GM12891 (cell line): ENCODE measurements at regions not wholly inside any gene's neighbourhood (a gene's known extent, or its start where the extent isn't known, plus 50 kb on each side); places are given as distances from the start of the nearest gene placed in this dataset.

Experiments
- PAX5 ChIP-seq: IDR thresholded peaks from 2 replicates; pipeline ENCODE4 v1.6.1; 2011; ENCODE audit warnings: low read length, moderate library complexity, mild to moderate bottlenecking; ENCODE audit not compliant: insufficient read depth, severe bottlenecking
- POLR2A ChIP-seq: IDR thresholded peaks from 2 replicates; pipeline ENCODE4 v1.6.1; 2011; ENCODE audit warnings: low read depth, low read length, control low read depth
- POLR2AphosphoS5 ChIP-seq: IDR thresholded peaks from 2 replicates; pipeline ENCODE4 v1.6.1; 2011; ENCODE audit warnings: low read depth, low read length, control low read depth
- POU2F2 ChIP-seq: IDR thresholded peaks from 2 replicates; pipeline ENCODE4 v1.6.1; 2011; ENCODE audit warnings: low read depth, mild to moderate bottlenecking, control low read depth, low read length, moderate library complexity
- SPI1 ChIP-seq: IDR thresholded peaks from 2 replicates; pipeline ENCODE4 v1.6.1; 2011; ENCODE audit warnings: low read depth, low read length, control low read depth
- TAF1 ChIP-seq: IDR thresholded peaks from 2 replicates; pipeline ENCODE4 v1.6.1; 2011; ENCODE audit warnings: low read depth, low read length, control low read depth

GRCh38 chr3:5444253-5444652 is 256.7 kb downstream of the EDEM1 start:
- TF ChIP-seq POLR2AphosphoS5 (no peak), POLR2A (no peak), TAF1 (no peak), SPI1 (no peak), PAX5 (no peak), POU2F2 (no peak)
